GM21825 (cell line): ENCODE measurements at regions not wholly inside any gene's neighbourhood (a gene's known extent, or its start where the extent isn't known, plus 50 kb on each side); places are given as distances from the start of the nearest gene placed in this dataset.
"Not testable (repeated sequence)": the region's sequence is repeated elsewhere in the genome, so short reads cannot be mapped to it uniquely, and the experiment has no call there.

Experiments used
- ATAC-seq: cut with Tn5 transposase; IDR thresholded peaks from one replicate; pipeline ENCODE4 v1.9.1; 2021; ENCODE audit warnings: mild to moderate bottlenecking, moderate library complexity; ENCODE audit not compliant: unreplicated experiment

- ATAC-seq, result not testable (repeated sequence)
These were observed 984.3 kb downstream of the AACS start for GRCh38 chr12:126049501-126049900.

GRCh38 chr12:126051611-126052107 lies 986.4 kb downstream of the AACS start:
- ATAC-seq, result no peak

DNA sequence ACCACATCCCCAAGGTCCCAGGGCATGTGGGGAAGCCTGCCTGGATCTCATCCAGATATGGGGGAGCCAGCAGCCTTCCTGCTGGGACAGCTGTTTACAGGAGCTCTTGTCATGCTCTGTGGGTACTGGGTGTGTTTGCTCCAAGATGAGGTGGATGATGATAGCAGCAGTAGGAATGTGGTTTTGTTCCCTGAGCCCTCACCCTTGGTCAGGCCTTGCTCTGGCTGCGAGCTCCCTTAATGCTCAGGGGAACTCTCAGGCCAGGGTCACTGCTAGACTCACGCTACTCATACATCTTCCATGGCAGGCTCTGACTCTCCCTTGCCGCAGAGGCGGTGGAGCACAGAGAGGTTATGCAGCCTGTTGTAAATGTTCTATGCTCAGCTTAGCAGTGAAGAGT lies 990.3 kb downstream of the AACS start:
- no peak for ATAC-seq

DNA sequence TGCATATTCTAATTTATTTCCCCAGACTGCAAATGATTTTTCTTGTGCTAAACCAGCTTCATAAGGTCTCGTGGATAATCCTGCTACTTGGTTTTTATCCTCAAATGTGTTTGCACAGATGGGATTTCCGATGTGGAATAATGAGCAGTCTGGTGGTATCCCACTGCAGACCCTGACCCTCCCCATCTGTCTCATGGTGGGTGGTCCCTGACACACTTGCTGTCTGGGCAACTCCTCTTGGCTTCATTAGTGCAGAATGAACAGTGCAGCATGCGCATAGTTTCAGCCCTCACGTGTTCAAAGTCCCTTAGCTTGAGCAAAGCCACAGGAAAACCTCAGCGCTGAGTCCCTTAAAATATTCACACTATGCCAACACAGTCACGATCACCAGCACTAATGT lies 996.5 kb downstream of the AACS start:
- no peak for ATAC-seq

- ATAC-seq, result no peak
These were observed 998.8 kb downstream of the AACS start for GRCh38 chr12:126064028-126064427.

- no peak for ATAC-seq
These were observed 1002.5 kb downstream of the AACS start for GRCh38 chr12:126067626-126068329.

- ATAC-seq, result no peak
These were observed 1004.4 kb downstream of the AACS start for GRCh38 chr12:126069549-126070165.

DNA sequence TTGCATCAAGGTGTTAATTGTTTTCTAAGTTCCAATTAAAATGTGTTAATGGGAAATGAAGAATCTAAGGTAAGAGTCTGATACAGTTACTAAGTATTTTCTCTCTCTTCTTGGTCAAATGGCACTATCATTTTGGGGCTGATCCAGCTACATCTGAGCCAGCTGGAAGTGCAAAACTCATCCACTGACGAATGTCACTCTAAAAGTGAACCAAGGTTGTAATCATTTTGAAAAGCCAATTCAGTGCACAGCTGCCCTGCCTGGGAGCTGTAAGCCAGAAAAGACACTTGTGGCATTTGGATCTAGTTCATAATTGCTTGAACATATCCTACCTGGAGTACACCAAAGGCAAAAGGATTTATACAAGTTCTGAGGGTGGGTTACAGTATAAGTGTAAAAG lies 1011.3 kb downstream of the AACS start:
- no peak for ATAC-seq

GRCh38 chr12:126083926-126084325 lies 1018.7 kb downstream of the AACS start:
- no peak for ATAC-seq

DNA sequence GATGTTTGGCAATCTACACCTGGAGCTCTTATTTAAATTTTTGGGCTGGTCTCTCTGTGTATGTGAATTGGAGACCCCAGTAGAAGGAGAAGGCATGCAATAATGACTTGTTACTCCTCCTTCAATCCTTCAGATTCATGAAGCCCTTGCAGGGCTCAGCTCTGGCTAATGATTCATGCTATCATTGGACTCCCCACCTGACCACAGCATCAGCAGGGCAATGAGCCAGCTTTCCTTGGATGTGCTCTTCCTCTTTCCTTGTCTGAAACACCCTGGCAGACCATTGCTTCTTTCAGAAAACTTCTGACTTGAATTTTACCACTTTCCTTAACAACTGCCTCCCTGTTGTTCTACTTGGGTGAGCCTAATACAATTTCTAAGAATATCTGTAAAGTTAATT lies 1019.2 kb downstream of the AACS start:
- no peak for ATAC-seq

GRCh38 chr12:126086242-126086641 lies 1021.0 kb downstream of the AACS start:
- no peak for ATAC-seq

DNA sequence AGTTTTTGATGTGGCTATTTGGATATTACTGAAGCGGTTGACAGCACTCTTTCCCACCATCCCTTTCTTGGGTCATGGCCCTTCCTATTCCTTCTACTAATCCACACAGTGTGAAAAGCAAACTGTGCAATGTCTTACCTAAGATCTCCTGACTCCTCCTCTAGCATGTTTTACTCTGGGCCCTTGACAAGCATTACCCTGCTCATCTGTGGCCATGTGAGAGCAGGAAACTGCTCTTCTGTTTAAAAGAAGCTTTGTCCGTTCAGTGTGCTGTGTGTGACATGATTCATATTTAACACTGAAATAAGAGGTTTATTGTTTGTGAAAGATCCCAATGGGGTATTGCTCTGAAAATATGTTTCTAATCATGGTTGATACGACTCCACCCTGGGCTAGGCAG lies 1022.5 kb downstream of the AACS start:
- ATAC-seq, result no peak

DNA sequence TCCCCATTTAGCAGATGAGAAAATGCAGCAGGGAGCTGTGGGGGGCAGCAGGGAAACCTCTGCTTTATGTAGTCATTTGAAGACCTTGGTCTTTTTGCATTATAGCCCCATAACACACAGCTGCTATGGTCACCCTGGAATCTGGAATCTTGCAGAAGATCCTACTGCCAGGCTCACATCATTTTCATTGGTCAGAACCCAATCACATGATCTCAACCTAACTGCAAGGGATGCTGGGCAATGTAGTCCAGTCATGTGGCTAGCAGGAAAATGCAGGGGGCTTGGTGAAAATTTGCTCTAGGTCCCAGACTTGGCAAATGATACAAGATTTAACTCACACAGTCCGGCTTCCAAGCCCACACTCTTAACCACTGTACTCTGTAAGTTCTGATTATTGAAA lies 1028.7 kb downstream of the AACS start:
- ATAC-seq, result no peak

- ATAC-seq, result no peak
These were observed 1030.7 kb downstream of the AACS start for GRCh38 chr12:126095748-126096510.

- no peak for ATAC-seq
These were observed 1041.5 kb downstream of the AACS start for GRCh38 chr12:126106706-126107105.

GRCh38 chr12:126107659-126108058 lies 1042.4 kb downstream of the AACS start:
- no peak for ATAC-seq

- ATAC-seq, result no peak
These were observed 1043.0 kb downstream of the AACS start for GRCh38 chr12:126108247-126108646.

GRCh38 chr12:126112141-126112540 lies 1046.9 kb downstream of the AACS start:
- ATAC-seq, result no peak

DNA sequence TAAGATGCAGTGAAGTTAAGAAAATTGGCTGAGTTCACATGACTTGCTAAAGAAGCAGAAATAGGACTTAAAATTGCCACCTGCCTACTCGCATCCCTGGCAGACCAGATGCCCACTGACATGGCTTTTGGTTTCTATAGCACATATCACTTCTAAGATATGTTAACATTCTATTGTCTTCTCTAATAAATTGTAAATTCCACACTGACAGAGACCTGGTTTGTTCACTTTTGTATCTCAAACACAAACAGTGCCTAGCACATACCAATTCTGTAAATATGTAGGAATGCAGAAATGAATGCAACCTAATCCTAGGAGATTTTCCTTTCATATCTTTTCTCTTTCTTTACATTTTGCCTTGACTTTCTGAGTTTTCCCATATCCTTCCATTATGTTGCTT lies 1047.6 kb downstream of the AACS start:
- ATAC-seq, result no peak

DNA sequence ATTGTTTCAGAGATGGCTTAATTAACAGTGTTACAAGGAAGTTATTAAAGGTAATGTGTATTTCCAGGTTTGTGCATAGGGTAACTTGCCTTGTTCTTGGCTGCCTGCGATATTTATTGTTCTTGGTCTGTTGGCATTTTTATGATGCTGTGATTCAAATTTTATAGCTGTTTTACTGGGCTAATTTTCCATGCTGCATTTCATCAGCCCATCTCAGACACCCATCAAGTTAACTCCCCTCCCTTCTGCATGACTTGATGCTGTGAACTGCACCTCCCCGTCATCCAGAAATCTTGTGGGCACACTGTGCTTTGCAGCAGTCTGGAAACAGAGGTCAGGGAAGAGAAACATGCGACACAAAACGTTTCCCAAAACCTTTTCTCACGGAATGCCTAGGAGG lies 1049.2 kb downstream of the AACS start:
- ATAC-seq, result no peak

GRCh38 chr12:126117502-126117901 lies 1052.3 kb downstream of the AACS start:
- ATAC-seq, result no peak

GRCh38 chr12:126139355-126139754 lies 1074.1 kb downstream of the AACS start:
- ATAC-seq, result no peak
